Astrocyte (in vitro differentiated cells and primary cell): ENCODE measurements at regions not wholly inside any gene's neighbourhood (a gene's known extent, or its start where the extent isn't known, plus 50 kb on each side); places are given as distances from the start of the nearest gene placed in this dataset.

Experiments
- CTCF ChIP-seq: IDR thresholded peaks from 2 replicates; pipeline ENCODE4 v1.5.1; 2011; ENCODE audit warnings: low read depth, mild to moderate bottlenecking, inconsistent platforms, low read length, moderate library complexity; ENCODE audit not compliant: insufficient read depth
- EZH2 ChIP-seq: IDR thresholded peaks from 2 replicates; pipeline ENCODE4 v1.6.1; 2012; ENCODE audit warnings: mild to moderate bottlenecking, low read length, inconsistent platforms; ENCODE audit not compliant: insufficient read depth

- TF ChIP-seq CTCF: no peak
- TF ChIP-seq EZH2: no peak
Observed at GRCh38 chr2:234247453-234248180, 197.1 kb downstream of the SPP2 start.
